Heart left ventricle (tissue), 16 donors: ENCODE measurements at regions not wholly inside any gene's neighbourhood (a gene's known extent, or its start where the extent isn't known, plus 50 kb on each side); places are given as distances from the start of the nearest gene placed in this dataset.

ENCODE experiments used
- ATAC-seq, 4 donors: fragments of 200-7000 bp; cut with Tn5 transposase; one replicate each; pipeline ENCODE4 v1.9.1; 2020 to 2022; ENCODE audit warnings: moderate library complexity in 4 of 4, mild to moderate bottlenecking in 3 of 4, moderate number of reproducible peaks in 1 of 4
- DNase-seq, 5 donors: peaks; one replicate each; pipeline ENCODE4 v3.0.0-alpha.2; 2020
- H3K27ac ChIP-seq, 12 donors: fragments of 200-600 bp; sonication (generic) in 4 of 12; one replicate each; pipeline versions ENCODE4 v1.5.0 to v1.8.0; 2016 to 2022; ENCODE audit warnings: mild to moderate bottlenecking in 2 of 12
- H3K27me3 ChIP-seq, 9 donors: fragments of 200-600 bp; sonication (generic) in 2 of 9; one replicate each; pipeline versions ENCODE4 v1.5.1 to v1.8.0; 2016 to 2022; ENCODE audit warnings: mild to moderate bottlenecking in 3 of 9
- H3K36me3 ChIP-seq, 9 donors: fragments of 200-600 bp; sonication (generic) in 2 of 9; one replicate each; pipeline versions ENCODE4 v1.5.0 to v1.8.0; 2018 to 2022; ENCODE audit warnings: mild to moderate bottlenecking in 2 of 9
- H3K4me1 ChIP-seq, 12 donors: fragments of 200-600 bp; sonication (generic) in 4 of 12; one replicate each; pipeline versions ENCODE4 v1.5.0 to v1.8.0; 2016 to 2022; ENCODE audit warnings: mild to moderate bottlenecking in 3 of 12
- H3K4me3 ChIP-seq, 12 donors: fragments of 200-600 bp; sonication (generic) in 4 of 12; one replicate each; pipeline versions ENCODE4 v1.5.0 to v1.8.0; 2017 to 2022; ENCODE audit warnings: mild to moderate bottlenecking in 9 of 12, moderate library complexity in 4 of 12
- H3K9me3 ChIP-seq, 12 donors: fragments of 200-600 bp; sonication (generic) in 4 of 12; one replicate each; pipeline versions ENCODE4 v1.5.0 to v1.8.0; 2016 to 2022; ENCODE audit warnings: mild to moderate bottlenecking in 1 of 12
- POLR2A ChIP-seq, 2 donors: fragments of 450-650 bp; IDR thresholded peaks; one replicate each; pipeline ENCODE4 v1.6.1; 2017; ENCODE audit warnings: antibody characterized with exemption in 2 of 2, mild to moderate bottlenecking in 2 of 2, moderate library complexity in 2 of 2
- WGBS, 4 donors: extraction: QIAGEN DNeasy Blood & Tissue Kit in 2 of 4; methylation state at CpG; one replicate each; pipeline versions ENCODE4 v1.1.5 to v1.1.7; 2013 to 2018; 5-methylcytosine and 5-hydroxymethylcytosine counted together
- intact Hi-C, 10 donors: fragments of 100-400 bp; cut with DNase I; formaldehyde crosslinking; loops; one replicate each; pipeline versions ENCODE4 v1.11.1 to v1.14.2; 2022
- TF ChIP-seq, protein P1 (sequence below), 12 donors: fragments of 200-600 bp; sonication (generic) in 4 of 12; IDR thresholded peaks; one replicate each; pipeline versions ENCODE4 v1.5.0 to v1.8.0; 2018 to 2022; ENCODE audit warnings: antibody characterized with exemption in 12 of 12, mild to moderate bottlenecking in 5 of 12
- donor health status: ischemic (EF 13 %, LVEDD 7.1; RV severe dilation, severe dysfunction).
- donor health status: healthy with polysubstance abuse.
- donor health status: DM: no; HTN: yes; CAD: no.
- donor health status: DM: no; HTN: no; CAD: no.
- donor health status: ischemic (EF 25% LVEDD 6.9; RV normal size, moderate dysfunction).
- donor health status: ischemic (EF 25% LVEDD 5.7; RV mildly dilated, moderate dysfunction).
- donor health status: healthy.
- donor health status: DM: yes; HTN: yes; CAD: no.
- donor health status: ischemic (EF 35%, LVEDD 5.7; RV mildly dilated, moderate dysfunction).
- donor health status: nonischemic (EF 11% LVEDD 7.7; RV severe dilation, severe dysfunction).
- donor health status: DM: yes; HTN: yes; CAD: no.
- donor health status: PGD.
- donor health status: ischemic (EF 29% LVEDD 5.4; RV normal size, mild dysfunction).
- donor health status: nonischemic (EF 23%, LVEDD 6.1; RV moderate dilation, normal function).

GRCh38 chr3:182385356-182385755 is 407.9 kb upstream of the ATP11B start:
- no peaks in the 10 kb centered on the region for H3K27me3 ChIP-seq
- 40 to 46% (median 43%) methylated on average over 2 of the region's 2 CpGs for WGBS, 4 donors
- no peak overlapping the region for H3K27ac ChIP-seq
- H3K4me3 ChIP-seq = no peak overlapping the region
- ATAC-seq (no peak), DNase-seq (no peak)
- H3K9me3 ChIP-seq = no peaks in the 10 kb centered on the region
- TF ChIP-seq, protein P1, sequence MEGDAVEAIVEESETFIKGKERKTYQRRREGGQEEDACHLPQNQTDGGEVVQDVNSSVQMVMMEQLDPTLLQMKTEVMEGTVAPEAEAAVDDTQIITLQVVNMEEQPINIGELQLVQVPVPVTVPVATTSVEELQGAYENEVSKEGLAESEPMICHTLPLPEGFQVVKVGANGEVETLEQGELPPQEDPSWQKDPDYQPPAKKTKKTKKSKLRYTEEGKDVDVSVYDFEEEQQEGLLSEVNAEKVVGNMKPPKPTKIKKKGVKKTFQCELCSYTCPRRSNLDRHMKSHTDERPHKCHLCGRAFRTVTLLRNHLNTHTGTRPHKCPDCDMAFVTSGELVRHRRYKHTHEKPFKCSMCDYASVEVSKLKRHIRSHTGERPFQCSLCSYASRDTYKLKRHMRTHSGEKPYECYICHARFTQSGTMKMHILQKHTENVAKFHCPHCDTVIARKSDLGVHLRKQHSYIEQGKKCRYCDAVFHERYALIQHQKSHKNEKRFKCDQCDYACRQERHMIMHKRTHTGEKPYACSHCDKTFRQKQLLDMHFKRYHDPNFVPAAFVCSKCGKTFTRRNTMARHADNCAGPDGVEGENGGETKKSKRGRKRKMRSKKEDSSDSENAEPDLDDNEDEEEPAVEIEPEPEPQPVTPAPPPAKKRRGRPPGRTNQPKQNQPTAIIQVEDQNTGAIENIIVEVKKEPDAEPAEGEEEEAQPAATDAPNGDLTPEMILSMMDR (IDR thresholded peaks at IDR 0.05) = no peak
- TF ChIP-seq POLR2A (IDR thresholded peaks at IDR 0.05) = no peak
- intact Hi-C loops = no loop called here
- H3K4me1 ChIP-seq = no peaks in the 10 kb centered on the region
- H3K36me3 ChIP-seq = no peaks in the 10 kb centered on the region

- Histone ChIP-seq H3K27ac (no peak overlapping the region), H3K4me3 (no peak overlapping the region), H3K36me3 (no peaks in the 10 kb centered on the region), H3K4me1 (no peaks in the 10 kb centered on the region), H3K27me3 (no peaks in the 10 kb centered on the region), H3K9me3 (no peaks in the 10 kb centered on the region)
- TF ChIP-seq, protein P1 (IDR thresholded peaks at IDR 0.05) = no peak
- no peak for TF ChIP-seq POLR2A (IDR thresholded peaks at IDR 0.05)
- no peak for DNase-seq
- ATAC-seq = no peak
- intact Hi-C loops = no loop called here
- 69 to 79% (median 76%) methylated on average over 1 of the region's 1 CpG for WGBS, 4 donors
These were observed 404.8 kb upstream of the ATP11B start for GRCh38 chr3:182388506-182388905.

- 63 to 83% (median 74%) methylated on average over 2 of the region's 2 CpGs for WGBS, 4 donors
These were observed 404.1 kb upstream of the ATP11B start for GRCh38 chr3:182389071-182389815.

GRCh38 chr3:182390421-182390820 is 402.9 kb upstream of the ATP11B start:
- no peak overlapping the region for H3K27ac ChIP-seq
- no peak for DNase-seq
- no peaks in the 10 kb centered on the region for H3K9me3 ChIP-seq
- intact Hi-C loops = no loop called here
- no peaks in the 10 kb centered on the region for H3K27me3 ChIP-seq
- H3K4me3 ChIP-seq = no peak overlapping the region
- H3K4me1 ChIP-seq = no peaks in the 10 kb centered on the region
- H3K36me3 ChIP-seq = no peaks in the 10 kb centered on the region
- TF ChIP-seq, protein P1 (IDR thresholded peaks at IDR 0.05) = no peak
- no peak for TF ChIP-seq POLR2A (IDR thresholded peaks at IDR 0.05)
- WGBS, 4 donors = 64 to 76% (median 69%) methylated on average over 7 of the region's 7 CpGs
- ATAC-seq = no peak

More at GRCh38 chr3:182389071-182389815, 404.1 kb upstream of the ATP11B start:
- Histone ChIP-seq H3K27me3 (no peaks in the 10 kb centered on the region), H3K36me3 (no peaks in the 10 kb centered on the region), H3K4me3 (no peak overlapping the region), H3K27ac (no peak overlapping the region), H3K4me1 (no peaks in the 10 kb centered on the region), H3K9me3 (no peaks in the 10 kb centered on the region)
- DNase-seq (no peak), ATAC-seq (no peak)
- TF ChIP-seq POLR2A (IDR thresholded peaks at IDR 0.05) = no peak
- TF ChIP-seq, protein P1 (IDR thresholded peaks at IDR 0.05) = no peak
- intact Hi-C loops = no loop called here
